Mesodermal cell (in vitro differentiated cells): ENCODE measurements at regions not wholly inside any gene's neighbourhood (a gene's known extent, or its start where the extent isn't known, plus 50 kb on each side); places are given as distances from the start of the nearest gene placed in this dataset.
"Not testable (repeated sequence)": the region's sequence is repeated elsewhere in the genome, so short reads cannot be mapped to it uniquely, and the experiment has no call there.

Experiments
- H3K27ac ChIP-seq: 2 replicates; pipeline ENCODE4 v1.7.0; 2013; ENCODE audit warnings: mild to moderate bottlenecking, low read depth, low read length, moderate library complexity; ENCODE audit not compliant: severe bottlenecking
- H3K36me3 ChIP-seq: 2 replicates; pipeline ENCODE4 v1.7.1; 2013; ENCODE audit warnings: mild to moderate bottlenecking, low read length, moderate library complexity; ENCODE audit not compliant: control insufficient read depth, insufficient read depth
- H3K4me1 ChIP-seq: one replicate; pipeline ENCODE4 v1.7.1; 2013; ENCODE audit warnings: mild to moderate bottlenecking, low read length; ENCODE audit not compliant: insufficient read depth, control insufficient read depth, poor library complexity, severe bottlenecking
- H3K4me3 ChIP-seq: 2 replicates; pipeline ENCODE4 v1.7.0; 2013; ENCODE audit warnings: low read length, control low read depth, mild to moderate bottlenecking; ENCODE audit not compliant: insufficient read depth, poor library complexity, severe bottlenecking; ENCODE audit errors: extremely low read depth
- H3K9me3 ChIP-seq: 2 replicates; pipeline ENCODE4 v1.7.1; 2013; ENCODE audit warnings: mild to moderate bottlenecking, low read length, moderate library complexity; ENCODE audit not compliant: control insufficient read depth
- WGBS, 2 experiments: methylation state at CpG; one replicate each; pipeline ENCODE4 v1.1.5; 2013; ENCODE audit warnings: missing lambda C conversion rate in 2 of 2; ENCODE audit not compliant: insufficient coverage in 2 of 2; 5-methylcytosine and 5-hydroxymethylcytosine counted together

DNA sequence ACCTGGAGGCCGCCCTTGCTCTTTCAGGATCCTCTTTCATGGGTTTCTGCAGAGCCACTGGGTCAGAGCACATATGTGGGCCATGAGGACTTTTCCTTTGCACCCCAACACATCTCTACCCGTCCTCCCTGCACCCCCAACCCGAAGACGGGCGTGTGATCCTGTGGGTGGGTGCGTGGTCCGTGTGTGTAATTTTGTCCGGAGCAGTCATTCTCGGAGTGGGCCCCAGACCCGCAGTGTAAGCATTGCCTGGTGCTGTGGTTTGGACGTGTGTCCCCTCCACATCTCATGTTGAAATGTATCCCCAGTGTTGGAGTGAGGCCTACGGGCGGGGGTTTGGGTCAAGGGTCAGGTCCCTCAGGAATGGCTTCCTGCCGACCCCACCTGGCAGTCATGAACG is 203.9 kb upstream of the ZNF469 start:
- not testable (repeated sequence) for H3K9me3 ChIP-seq, H3K36me3 ChIP-seq, H3K4me3 ChIP-seq, H3K4me1 ChIP-seq, H3K27ac ChIP-seq
- 88 to 100% methylated on average over 2 to 5 of the region's 15 CpGs for WGBS, 2 experiments

DNA sequence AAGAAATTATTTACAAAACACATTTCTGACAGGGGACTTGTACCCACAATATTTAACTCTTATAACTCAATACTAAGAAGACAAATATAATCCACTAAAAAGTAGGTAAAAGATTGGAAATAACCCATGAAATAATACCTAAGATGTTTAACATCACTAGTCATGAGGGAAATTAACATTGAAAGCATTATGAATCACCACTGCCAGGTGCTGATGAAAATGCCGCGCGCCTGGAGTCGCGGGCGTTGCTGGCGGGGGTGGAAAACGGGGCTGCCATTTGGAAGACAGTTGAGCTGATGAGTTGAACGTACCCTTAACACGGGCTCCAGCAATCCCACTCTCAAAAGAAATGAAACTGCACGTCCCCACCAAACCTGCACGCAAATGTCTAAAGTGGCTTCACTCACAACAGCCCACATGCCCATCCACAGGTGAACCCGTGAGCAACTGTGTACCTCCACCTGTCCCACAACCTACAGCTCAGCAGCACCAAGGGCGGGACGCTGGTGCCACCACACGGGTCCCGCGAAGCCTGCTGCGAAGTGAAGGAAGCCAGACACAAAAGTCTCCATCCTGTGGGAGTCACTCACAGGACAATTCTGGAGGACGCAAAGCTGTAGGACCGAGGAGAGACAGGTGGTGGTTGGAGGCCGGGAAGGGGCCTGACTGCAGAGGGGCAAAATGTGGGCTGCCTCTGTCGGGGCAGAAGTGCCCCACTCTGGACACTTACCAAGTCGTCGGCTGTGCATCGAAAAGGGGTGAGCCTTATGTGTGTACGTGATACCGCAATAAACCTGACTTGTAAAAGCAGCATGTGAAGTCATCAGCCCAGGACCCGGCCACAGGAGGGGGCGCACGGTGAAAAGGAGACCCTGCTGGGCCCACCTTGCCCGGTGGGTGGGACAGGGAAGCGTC is 199.5 kb upstream of the ZNF469 start:
- not testable (repeated sequence) for H3K36me3 ChIP-seq, H3K4me1 ChIP-seq, H3K27ac ChIP-seq, H3K4me3 ChIP-seq, H3K9me3 ChIP-seq
- WGBS, 2 experiments: 89 to 93% methylated on average over 21 to 24 of the region's 33 CpGs

DNA sequence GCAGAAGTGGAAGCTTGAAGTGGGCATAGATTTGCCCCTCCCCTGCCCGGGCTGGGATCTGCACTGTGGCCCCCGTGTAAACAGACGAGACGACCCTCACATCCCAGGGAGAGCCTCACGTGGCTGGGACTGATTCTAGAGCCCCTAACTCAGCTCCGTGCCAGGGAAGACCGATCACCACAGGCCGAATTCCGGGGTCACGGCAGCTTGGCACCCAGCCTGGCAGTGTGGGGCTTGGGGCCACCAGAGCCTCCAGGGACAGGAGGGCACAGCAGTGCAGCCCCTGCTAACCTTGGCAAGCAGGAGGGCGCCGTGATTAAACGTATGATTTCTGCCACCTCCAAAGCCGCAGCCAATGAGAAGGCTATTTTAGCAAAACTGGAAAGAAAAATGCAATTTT is 198.7 kb upstream of the ZNF469 start:
- H3K9me3 ChIP-seq, H3K4me1 ChIP-seq, H3K36me3 ChIP-seq, H3K4me3 ChIP-seq, H3K27ac ChIP-seq: not testable (repeated sequence)
- 96 to 100% methylated on average over 2 to 5 of the region's 14 CpGs for WGBS, 2 experiments

DNA sequence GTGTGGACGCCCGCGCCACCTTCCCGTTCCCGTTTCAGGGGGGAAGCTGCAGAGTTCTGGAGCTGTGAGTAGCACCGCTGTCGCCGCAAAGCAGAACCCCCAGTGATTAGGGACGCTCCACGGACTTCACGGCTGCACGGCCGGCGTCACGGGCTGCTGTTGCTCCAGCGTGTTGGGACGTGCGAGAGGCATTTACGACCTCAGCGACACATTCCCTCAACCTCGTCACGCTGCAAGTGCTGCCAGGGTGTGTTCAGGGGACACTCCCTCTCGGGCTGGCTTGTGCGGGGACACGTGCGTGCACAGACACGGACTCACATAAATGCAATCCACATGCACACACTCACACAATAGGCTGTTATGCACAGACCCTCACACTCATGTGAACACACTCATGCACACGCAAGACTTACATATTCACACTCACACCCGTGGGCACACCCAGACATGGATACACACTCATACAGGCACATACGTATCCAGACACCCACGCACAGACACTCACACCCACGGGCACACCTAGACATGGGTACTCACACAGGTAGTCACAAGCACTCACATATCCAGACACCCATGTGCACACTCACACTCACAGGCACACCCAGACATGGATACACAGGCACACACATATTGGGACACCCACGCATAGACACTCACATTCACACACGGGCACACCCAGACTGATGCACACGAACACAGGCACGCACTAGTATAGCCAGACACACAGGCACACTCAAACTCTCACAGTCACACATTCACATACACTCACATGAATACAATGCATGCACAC is 198.0 kb upstream of the ZNF469 start:
- 94% methylated on average over 10 to 21 of the region's 36 CpGs for WGBS, 2 experiments
- not testable (repeated sequence) for H3K9me3 ChIP-seq, H3K36me3 ChIP-seq, H3K27ac ChIP-seq, H3K4me1 ChIP-seq, H3K4me3 ChIP-seq

DNA sequence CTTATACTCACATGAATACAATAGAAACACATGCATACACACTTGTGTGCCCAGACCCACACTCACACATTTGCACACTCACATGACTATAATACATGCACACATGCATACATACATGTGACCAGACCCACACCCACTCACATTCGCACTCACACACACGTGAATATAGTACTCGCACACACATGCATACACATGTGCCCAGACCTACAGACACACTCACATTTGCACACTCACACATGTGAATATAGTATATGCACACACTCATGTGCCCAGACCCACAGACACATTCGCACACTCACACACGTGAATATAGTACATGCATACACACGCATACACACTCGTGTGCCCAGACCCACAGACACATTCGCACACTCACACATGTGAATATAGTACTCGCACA is 197.4 kb upstream of the ZNF469 start:
- H3K27ac ChIP-seq, H3K4me1 ChIP-seq, H3K36me3 ChIP-seq, H3K4me3 ChIP-seq, H3K9me3 ChIP-seq: not testable (repeated sequence)
- WGBS, 2 experiments: 97 to 100% methylated on average over 3 to 4 of the region's 9 CpGs

DNA sequence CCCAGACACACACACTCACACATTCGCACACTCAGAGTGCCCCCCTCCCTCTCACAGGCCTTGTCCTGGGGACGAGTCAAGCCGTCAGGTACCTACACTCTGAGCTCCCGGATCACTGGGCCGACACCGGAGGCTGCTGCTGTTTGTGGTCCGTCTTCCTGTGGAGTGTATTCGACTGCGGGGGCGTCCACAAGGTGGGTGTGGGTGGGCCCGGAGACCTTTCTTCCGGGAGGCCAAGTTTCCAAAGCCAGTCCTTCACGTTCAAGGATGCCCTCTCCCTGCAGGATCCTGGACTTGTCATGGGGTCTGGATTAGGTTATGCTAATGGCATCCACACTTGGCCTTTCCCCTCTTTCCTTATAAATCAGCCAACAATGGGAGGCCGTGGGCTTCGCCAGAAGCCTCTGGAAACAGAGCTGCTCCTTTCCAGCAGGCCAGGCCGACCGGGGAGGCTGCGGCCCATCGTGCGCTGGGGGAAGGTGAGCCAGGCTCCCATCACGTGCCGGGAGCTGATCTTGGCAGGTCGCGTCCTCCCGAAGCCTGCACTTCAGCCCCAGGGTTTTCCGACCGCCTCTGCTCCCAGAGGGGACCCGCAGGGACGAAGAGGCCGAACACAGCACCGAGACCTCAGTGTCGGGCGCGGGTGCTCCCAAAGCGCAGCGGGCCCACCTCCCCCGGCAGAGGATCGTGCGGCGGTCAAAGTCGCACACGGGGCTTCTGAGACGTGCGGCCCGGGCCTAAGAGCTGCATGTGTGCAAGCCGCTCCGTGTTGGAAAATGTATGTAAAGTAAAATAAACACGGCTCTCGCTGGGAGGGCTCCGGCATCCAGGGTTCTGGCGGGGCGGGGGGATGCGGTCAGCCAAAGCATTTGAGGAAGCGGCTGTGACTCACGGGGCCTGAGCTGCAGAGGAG is 196.5 kb upstream of the ZNF469 start:
- not testable (repeated sequence) for H3K9me3 ChIP-seq, H3K4me1 ChIP-seq, H3K36me3 ChIP-seq, H3K4me3 ChIP-seq
- H3K27ac ChIP-seq: peak overlapping the region; percentile 49
- 86 to 93% methylated on average over 23 to 47 of the region's 55 CpGs for WGBS, 2 experiments

DNA sequence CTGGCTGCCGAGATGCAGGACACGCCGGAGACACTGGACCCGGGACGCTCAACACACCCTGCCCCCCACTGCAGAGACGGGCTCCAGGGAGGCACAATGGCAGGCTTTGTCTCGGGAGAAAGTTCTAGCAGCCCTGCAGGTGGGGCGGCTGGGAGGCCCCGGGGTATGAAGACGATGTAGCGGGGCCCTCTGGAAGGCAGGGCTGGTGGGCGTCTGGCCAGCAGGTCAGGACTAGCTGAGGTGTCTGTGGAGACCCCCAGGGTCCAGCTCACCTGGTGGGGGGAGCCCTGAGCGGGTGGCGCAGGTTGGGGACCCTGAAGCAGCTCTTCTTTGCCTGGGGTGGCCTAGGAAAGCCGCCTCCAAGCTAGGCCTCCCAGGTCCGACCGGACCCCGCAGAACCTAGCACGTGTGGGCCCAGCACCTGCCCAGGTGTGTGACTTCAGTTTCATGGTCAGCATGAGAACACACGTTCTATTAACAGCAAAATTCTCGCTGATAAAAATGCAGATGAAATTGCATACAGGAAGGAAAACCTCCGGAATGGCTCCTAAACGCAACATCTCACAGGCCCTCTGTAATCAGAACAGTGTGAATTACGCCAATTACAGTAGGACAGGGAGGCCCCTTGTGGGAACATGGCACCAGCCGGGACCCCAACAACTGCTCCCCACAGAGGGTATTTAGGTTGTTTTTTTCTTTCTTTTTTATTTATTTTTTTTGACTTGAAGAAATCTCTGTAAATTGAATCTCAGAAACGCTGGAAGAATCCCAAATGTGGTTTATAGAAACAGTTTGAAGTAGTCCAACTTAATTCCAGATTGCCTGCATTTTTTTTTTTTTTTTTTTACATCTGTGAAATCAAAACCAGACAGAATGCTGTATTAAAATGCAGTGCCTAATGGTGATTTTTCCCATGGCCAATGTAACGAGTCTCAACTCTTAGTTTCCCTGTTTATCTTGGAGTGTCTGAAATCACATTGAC is 195.6 kb upstream of the ZNF469 start:
- not testable (repeated sequence) for H3K36me3 ChIP-seq, H3K9me3 ChIP-seq, H3K4me3 ChIP-seq, H3K4me1 ChIP-seq, H3K27ac ChIP-seq
- WGBS, 2 experiments: 92 to 96% methylated on average over 10 to 11 of the region's 27 CpGs

DNA sequence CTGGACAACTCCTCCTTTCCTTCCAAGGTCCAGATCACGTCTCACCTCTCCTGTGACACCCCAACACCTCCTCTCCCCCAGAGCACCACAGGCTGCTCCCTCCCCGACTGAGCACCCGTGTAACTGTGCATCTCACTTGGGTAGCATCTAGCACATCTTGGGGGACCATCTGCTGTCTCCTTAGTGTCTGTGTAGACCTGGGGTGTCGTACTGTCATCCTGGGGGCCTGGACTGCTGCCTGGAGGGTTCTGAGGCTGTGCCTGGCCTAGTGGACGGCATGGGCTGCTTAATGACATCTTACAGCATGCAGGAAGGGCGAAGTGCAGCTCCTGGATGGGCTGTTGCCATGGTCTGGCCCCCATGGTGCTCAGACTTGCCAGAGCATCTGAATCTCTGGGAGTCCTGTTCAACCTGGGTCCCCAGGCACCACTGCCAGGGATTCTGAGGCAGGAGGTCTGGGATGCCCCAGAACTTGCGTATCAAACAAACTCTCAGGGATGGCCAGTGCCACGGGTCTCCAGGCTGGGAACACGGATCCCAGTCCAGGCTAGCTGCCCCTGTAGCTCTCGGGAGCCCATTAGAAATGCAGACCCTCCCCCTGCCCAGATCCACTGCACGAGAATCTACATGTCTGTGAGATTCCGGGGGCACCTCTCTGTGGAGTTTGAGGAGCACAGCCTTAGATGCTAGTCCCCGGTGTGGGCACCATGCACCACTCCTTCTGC is 194.4 kb upstream of the ZNF469 start:
- WGBS, 2 experiments: 90 to 98% methylated on average over 5 to 7 of the region's 13 CpGs
- not testable (repeated sequence) for H3K36me3 ChIP-seq, H3K4me1 ChIP-seq, H3K27ac ChIP-seq, H3K9me3 ChIP-seq, H3K4me3 ChIP-seq

DNA sequence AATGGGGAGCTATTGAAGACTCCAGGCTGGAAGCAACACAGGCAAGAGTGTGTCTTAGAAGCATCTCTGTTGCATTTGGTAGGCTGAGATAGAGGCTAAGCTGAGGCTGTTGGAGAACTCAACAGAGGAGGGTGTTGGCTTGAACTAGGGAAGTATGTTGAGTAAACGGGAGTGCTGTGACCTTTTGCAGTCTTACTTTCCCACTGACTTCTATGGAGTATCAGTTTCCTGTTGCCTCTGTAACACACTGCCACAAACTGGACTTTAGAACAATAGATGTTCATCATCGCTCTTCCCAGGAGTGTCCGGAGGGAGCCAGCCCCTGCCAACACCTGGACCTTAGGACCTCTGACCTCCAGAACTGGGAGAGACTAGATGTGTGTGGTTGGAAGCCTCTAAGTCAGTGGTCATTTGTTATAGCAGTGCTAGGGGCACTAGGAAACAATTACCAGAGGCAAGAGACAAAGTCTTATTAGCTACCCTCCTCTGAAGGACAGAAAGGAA is 192.1 kb upstream of the ZNF469 start:
- H3K27ac ChIP-seq, H3K4me1 ChIP-seq, H3K36me3 ChIP-seq, H3K9me3 ChIP-seq, H3K4me3 ChIP-seq: not testable (repeated sequence)
- 100% methylated on average over 1 of the region's 3 CpGs; no CpG with 5 or more reads in 1 of the 2 experiments for WGBS, 2 experiments
